Karpas-422 (cell line): ENCODE measurements at regions not wholly inside any gene's neighbourhood (a gene's known extent, or its start where the extent isn't known, plus 50 kb on each side); places are given as distances from the start of the nearest gene placed in this dataset.

ENCODE experiments used
- DNase-seq: peaks from one replicate; pipeline ENCODE4 v3.0.0-alpha.2; 2015
- H2AFZ ChIP-seq: fragments of 200-600 bp; sonication (generic); 2 replicates; pipeline ENCODE4 v1.6.1; 2014; ENCODE audit warnings: antibody characterized with exemption, low read length, mixed read lengths
- H3K27ac ChIP-seq: fragments of 200-600 bp; sonication (generic); 2 replicates; pipeline ENCODE4 v1.5.1; 2014; ENCODE audit warnings: mild to moderate bottlenecking, low read length, moderate library complexity
- H3K27me3 ChIP-seq: fragments of 200-600 bp; sonication (generic); 2 replicates; pipeline ENCODE4 v1.6.1; 2014; ENCODE audit warnings: low read length, mixed read lengths
- H3K36me3 ChIP-seq: fragments of 200-600 bp; sonication (generic); 2 replicates; pipeline ENCODE4 v1.6.1; 2014; ENCODE audit warnings: low read length, mixed read lengths; ENCODE audit not compliant: insufficient read depth
- H3K4me1 ChIP-seq: fragments of 200-600 bp; sonication (generic); 2 replicates; pipeline ENCODE4 v1.6.1; 2014; ENCODE audit warnings: mild to moderate bottlenecking, low read length, mixed read lengths
- H3K4me2 ChIP-seq: fragments of 200-600 bp; sonication (generic); 2 replicates; pipeline ENCODE4 v1.6.1; 2014; ENCODE audit warnings: low read length, low read depth, mild to moderate bottlenecking; ENCODE audit not compliant: poor library complexity, severe bottlenecking
- H3K4me3 ChIP-seq: fragments of 200-600 bp; sonication (generic); 2 replicates; pipeline ENCODE4 v1.5.1; 2014; ENCODE audit warnings: mild to moderate bottlenecking, antibody characterized with exemption, low read length, mixed read lengths
- H3K79me2 ChIP-seq: fragments of 200-600 bp; sonication (generic); 2 replicates; pipeline ENCODE4 v1.6.1; 2014; ENCODE audit warnings: mild to moderate bottlenecking, low read length, mixed read lengths
- H3K9ac ChIP-seq: fragments of 200-600 bp; sonication (generic); 2 replicates; pipeline ENCODE4 v1.6.0; 2014; ENCODE audit warnings: low read length
- H3K9me2 ChIP-seq: fragments of 200-600 bp; sonication (generic), shearing (Covaris generic); replicated peaks from 2 replicates; pipeline ENCODE4 v1.6.0; 2014; ENCODE audit warnings: mild to moderate bottlenecking, low read length, moderate library complexity; ENCODE audit not compliant: insufficient read depth
- H3K9me3 ChIP-seq: fragments of 300-700, 200-600 bp; sonication (generic); 2 replicates; pipeline ENCODE4 v1.6.1; 2014; ENCODE audit warnings: low read length, mixed read lengths
- H4K20me1 ChIP-seq: fragments of 200-600 bp; sonication (generic); 2 replicates; pipeline ENCODE4 v1.6.1; 2014; ENCODE audit warnings: mild to moderate bottlenecking, antibody characterized with exemption, low read length, low read depth; ENCODE audit not compliant: insufficient read depth

- Histone ChIP-seq H3K27me3 (no peaks in the 10 kb centered on the region), H3K36me3 (no peaks in the 10 kb centered on the region), H3K27ac (no peak overlapping the region), H3K4me2 (no peak overlapping the region), H3K9ac (no peak overlapping the region), H4K20me1 (no peaks in the 10 kb centered on the region), H3K79me2 (no peaks in the 10 kb centered on the region), H3K9me3 (no peaks in the 10 kb centered on the region), H3K4me1 (no peaks in the 10 kb centered on the region), H2AFZ (no peak overlapping the region), H3K4me3 (no peak overlapping the region), H3K9me2 (no peaks in the 10 kb centered on the region; the same call in 1 of the 2 replicates)
- DNase-seq = no peak
Observed at GRCh38 chr11:29495676-29496075, 521.2 kb downstream of the KCNA4 start.

GRCh38 chr11:29490938-29491337 is 525.9 kb downstream of the KCNA4 start:
- DNase-seq = no peak

GRCh38 chr11:29486301-29486700 is 530.5 kb downstream of the KCNA4 start:
- Histone ChIP-seq H3K4me1 (no peaks in the 10 kb centered on the region), H2AFZ (no peak overlapping the region), H3K79me2 (no peaks in the 10 kb centered on the region), H3K9me3 (no peaks in the 10 kb centered on the region), H3K4me3 (no peak overlapping the region), H4K20me1 (no peaks in the 10 kb centered on the region), H3K9ac (no peak overlapping the region), H3K36me3 (no peaks in the 10 kb centered on the region), H3K27me3 (no peaks in the 10 kb centered on the region), H3K4me2 (no peak overlapping the region), H3K27ac (no peak overlapping the region), H3K9me2 (no peaks in the 10 kb centered on the region; the same call in 1 of the 2 replicates)
- no peak for DNase-seq

More at GRCh38 chr11:29490938-29491337, 525.9 kb downstream of the KCNA4 start:
- Histone ChIP-seq H3K4me1 (no peaks in the 10 kb centered on the region), H3K79me2 (no peaks in the 10 kb centered on the region), H3K9ac (no peak overlapping the region), H3K27ac (no peak overlapping the region), H3K27me3 (no peaks in the 10 kb centered on the region), H3K4me3 (no peak overlapping the region), H3K36me3 (no peaks in the 10 kb centered on the region), H2AFZ (no peak overlapping the region), H3K9me2 (no peaks in the 10 kb centered on the region; the same call in 1 of the 2 replicates), H4K20me1 (no peaks in the 10 kb centered on the region), H3K4me2 (no peak overlapping the region), H3K9me3 (no peaks in the 10 kb centered on the region)

- Histone ChIP-seq H3K79me2 (no peaks in the 10 kb centered on the region), H4K20me1 (no peaks in the 10 kb centered on the region), H2AFZ (no peak overlapping the region), H3K4me3 (no peak overlapping the region), H3K27ac (no peak overlapping the region), H3K9ac (no peak overlapping the region), H3K4me2 (no peak overlapping the region), H3K9me3 (no peaks in the 10 kb centered on the region), H3K36me3 (no peaks in the 10 kb centered on the region), H3K9me2 (no peaks in the 10 kb centered on the region; the same call in 1 of the 2 replicates), H3K4me1 (no peaks in the 10 kb centered on the region), H3K27me3 (no peaks in the 10 kb centered on the region)
- DNase-seq = no peak
Observed at GRCh38 chr11:29485641-29486040, 531.2 kb downstream of the KCNA4 start.

GRCh38 chr11:29484548-29484947 is 532.3 kb downstream of the KCNA4 start:
- H3K27me3 ChIP-seq = no peaks in the 10 kb centered on the region
- H3K79me2 ChIP-seq = no peaks in the 10 kb centered on the region
- DNase-seq = no peak
- no peaks in the 10 kb centered on the region for H3K9me2 ChIP-seq
- no peaks in the 10 kb centered on the region for H3K36me3 ChIP-seq
- no peak overlapping the region for H3K4me3 ChIP-seq
- H2AFZ ChIP-seq = no peak overlapping the region
- H3K9ac ChIP-seq = no peak overlapping the region
- no peak overlapping the region for H3K27ac ChIP-seq
- no peaks in the 10 kb centered on the region for H3K9me3 ChIP-seq
- H3K4me2 ChIP-seq = no peak overlapping the region
- H3K4me1 ChIP-seq = no peaks in the 10 kb centered on the region
- H4K20me1 ChIP-seq = no peaks in the 10 kb centered on the region

GRCh38 chr11:29483831-29484230 is 533.0 kb downstream of the KCNA4 start:
- DNase-seq = no peak
- Histone ChIP-seq H3K9ac (no peak overlapping the region), H3K27me3 (no peaks in the 10 kb centered on the region), H3K27ac (no peak overlapping the region), H3K4me1 (no peaks in the 10 kb centered on the region), H3K79me2 (no peaks in the 10 kb centered on the region), H2AFZ (no peak overlapping the region), H3K36me3 (no peaks in the 10 kb centered on the region), H3K9me3 (no peaks in the 10 kb centered on the region), H3K4me2 (no peak overlapping the region), H4K20me1 (no peaks in the 10 kb centered on the region), H3K4me3 (no peak overlapping the region), H3K9me2 (no peaks in the 10 kb centered on the region)

DNA sequence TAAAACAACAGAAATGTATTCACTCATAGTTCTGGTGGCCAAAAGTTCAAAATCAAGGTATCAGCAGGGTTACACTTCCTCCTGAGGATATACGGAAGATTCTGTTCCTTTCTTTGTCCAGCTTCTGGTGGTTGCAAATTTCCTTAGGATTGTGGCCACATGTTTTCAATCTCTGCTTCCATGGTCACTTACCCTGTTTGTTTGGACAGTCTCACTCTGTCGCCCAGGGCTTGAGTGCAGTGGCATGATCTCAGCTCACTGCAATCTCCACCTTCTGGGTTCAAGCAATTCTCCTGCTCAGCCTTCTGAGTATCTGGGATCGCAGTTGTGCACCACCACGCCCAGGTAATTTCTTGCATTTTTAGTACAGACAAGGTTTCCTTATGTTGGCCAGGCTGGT is 534.3 kb downstream of the KCNA4 start:
- DNase-seq = no peak
- Histone ChIP-seq H3K4me3 (no peak overlapping the region), H3K9me3 (no peaks in the 10 kb centered on the region), H3K9me2 (no peaks in the 10 kb centered on the region), H3K4me2 (no peak overlapping the region), H3K9ac (no peak overlapping the region), H3K4me1 (no peaks in the 10 kb centered on the region), H4K20me1 (no peaks in the 10 kb centered on the region), H3K27ac (no peak overlapping the region), H3K27me3 (no peaks in the 10 kb centered on the region), H3K36me3 (no peaks in the 10 kb centered on the region), H3K79me2 (no peaks in the 10 kb centered on the region), H2AFZ (no peak overlapping the region)

GRCh38 chr11:29481738-29482137 is 535.1 kb downstream of the KCNA4 start:
- H3K79me2 ChIP-seq = no peaks in the 10 kb centered on the region
- H3K27me3 ChIP-seq = no peaks in the 10 kb centered on the region
- no peak overlapping the region for H3K4me3 ChIP-seq
- H3K27ac ChIP-seq = no peak overlapping the region
- no peaks in the 10 kb centered on the region for H3K4me1 ChIP-seq
- no peaks in the 10 kb centered on the region for H3K9me2 ChIP-seq
- no peaks in the 10 kb centered on the region for H3K9me3 ChIP-seq
- no peaks in the 10 kb centered on the region for H4K20me1 ChIP-seq
- H3K36me3 ChIP-seq = no peaks in the 10 kb centered on the region
- DNase-seq = no peak
- no peak overlapping the region for H3K4me2 ChIP-seq
- no peak overlapping the region for H3K9ac ChIP-seq
- H2AFZ ChIP-seq = no peak overlapping the region

- Histone ChIP-seq H3K27me3 (no peaks in the 10 kb centered on the region), H3K9me2 (no peaks in the 10 kb centered on the region), H4K20me1 (no peaks in the 10 kb centered on the region), H3K79me2 (no peaks in the 10 kb centered on the region), H3K4me2 (no peak overlapping the region), H3K4me1 (no peaks in the 10 kb centered on the region), H3K9me3 (no peaks in the 10 kb centered on the region), H2AFZ (no peak overlapping the region), H3K9ac (no peak overlapping the region), H3K36me3 (no peaks in the 10 kb centered on the region), H3K4me3 (no peak overlapping the region), H3K27ac (no peak overlapping the region)
- DNase-seq = no peak
Observed at GRCh38 chr11:29480981-29481380, 535.8 kb downstream of the KCNA4 start.
